Putamen (tissue), 1 donor: ENCODE measurements at regions not wholly inside any gene's neighbourhood (a gene's known extent, or its start where the extent isn't known, plus 50 kb on each side); places are given as distances from the start of the nearest gene placed in this dataset.

Experiments
- DNase-seq: peaks from one replicate; pipeline ENCODE4 v3.0.0-alpha.2; 2016; ENCODE audit warnings: low spot score

- no peak for DNase-seq
Measured at GRCh38 chr11:128261011-128261421, 326.3 kb downstream of the ETS1 start.

GRCh38 chr11:128260398-128260797, 327.0 kb downstream of the ETS1 start:
- no peak for DNase-seq

- DNase-seq = no peak
Measured at GRCh38 chr11:128259816-128260215, 327.5 kb downstream of the ETS1 start.

- no peak for DNase-seq
Measured at GRCh38 chr11:128254941-128255340, 332.4 kb downstream of the ETS1 start.

GRCh38 chr11:128251140-128251539, 336.2 kb downstream of the ETS1 start:
- DNase-seq = no peak

GRCh38 chr11:128250482-128250881, 336.9 kb downstream of the ETS1 start:
- no peak for DNase-seq

GRCh38 chr11:128246810-128247594, 340.4 kb downstream of the ETS1 start:
- no peak for DNase-seq

GRCh38 chr11:128246364-128246801, 341.0 kb downstream of the ETS1 start:
- DNase-seq = no peak

GRCh38 chr11:128244871-128245270, 342.5 kb downstream of the ETS1 start:
- DNase-seq = no peak

GRCh38 chr11:128242451-128242850, 344.9 kb downstream of the ETS1 start:
- DNase-seq = no peak

- no peak for DNase-seq
Measured at GRCh38 chr11:128240546-128240945, 346.8 kb downstream of the ETS1 start.

- DNase-seq = no peak
Measured at GRCh38 chr11:128239306-128239705, 348.1 kb downstream of the ETS1 start.

GRCh38 chr11:128238521-128239265, 348.7 kb downstream of the ETS1 start:
- DNase-seq = no peak

GRCh38 chr11:128236506-128237498, 350.6 kb downstream of the ETS1 start:
- DNase-seq = no peak

GRCh38 chr11:128235958-128236357, 351.4 kb downstream of the ETS1 start:
- DNase-seq = no peak

- DNase-seq = no peak
Measured at GRCh38 chr11:128235426-128235825, 351.9 kb downstream of the ETS1 start.

GRCh38 chr11:128234143-128234542, 353.2 kb downstream of the ETS1 start:
- no peak for DNase-seq

GRCh38 chr11:128232588-128232987, 354.8 kb downstream of the ETS1 start:
- DNase-seq = no peak

- DNase-seq = no peak
Measured at GRCh38 chr11:128231845-128232410, 355.4 kb downstream of the ETS1 start.

- no peak for DNase-seq
Measured at GRCh38 chr11:128227466-128227865, 359.9 kb downstream of the ETS1 start.

- DNase-seq = no peak
Measured at GRCh38 chr11:128226106-128226716, 361.1 kb downstream of the ETS1 start.
